ENCODE measurements at regions not wholly inside any gene's neighbourhood (a gene's known extent, or its start where the extent isn't known, plus 50 kb on each side); places are given as distances from the start of the nearest gene placed in this dataset.

GRCh38 chr10:10755490-10755889, 262.2 kb upstream of the CELF2 start:
- in situ Hi-C loops (cut with MboI) (no loop called here), intact Hi-C loops (cut with micrococcal nuclease; ENCODE audit: unreplicated experiment) (no loop called here)
- no peak overlapping the region for H2AFZ ChIP-seq (ENCODE audit: control insufficient read depth, low read depth, low read length)
- ATAC-seq (no peak), DNase-seq (ENCODE audit: low read depth, low spot score) (no peak), FAIRE-seq (no peak)
- H4K20me1 ChIP-seq (ENCODE audit: control insufficient read depth, insufficient read depth): no peaks in the 10 kb centered on the region
- no peak overlapping the region for H3K9ac ChIP-seq (ENCODE audit: control insufficient read depth, insufficient read depth, low read length)
- no peak overlapping the region for H3K4me2 ChIP-seq (ENCODE audit: control insufficient read depth, insufficient read depth)
- no peaks in the 10 kb centered on the region for H3K27me3 ChIP-seq (replicated peaks in 1 of 2; ENCODE audit: control insufficient read depth in 2 of 2, insufficient read depth in 2 of 2, low read length in 1 of 2)
- ChIA-PET CTCF (no interaction called here), RAD21 (ENCODE audit: unreplicated experiment) (no interaction called here), POLR2A (no interaction called here), SMC1A (ENCODE audit: uncharacterized antibody, unreplicated experiment) (no interaction called here)
- no peaks in the 10 kb centered on the region for H3K36me3 ChIP-seq (ENCODE audit: control insufficient read depth in 2 of 2, insufficient read depth in 2 of 2, low read length in 1 of 2)
- no peak overlapping the region for H3K4me3 ChIP-seq
- no peaks in the 10 kb centered on the region for H3K4me1 ChIP-seq (ENCODE audit: control insufficient read depth, insufficient read depth, low read length)
- H3K79me2 ChIP-seq (ENCODE audit: control insufficient read depth, insufficient read depth, low read length): no peaks in the 10 kb centered on the region
- no peak for TF ChIP-seq POU2F2 (IDR thresholded peaks at IDR 0.05; ENCODE audit: borderline replicate concordance, low read depth, low read length)
- TF ChIP-seq ZBTB4 (CRISPR knock-in tag; IDR thresholded peaks at IDR 0.05): no peak
- TF ChIP-seq, protein P1, sequence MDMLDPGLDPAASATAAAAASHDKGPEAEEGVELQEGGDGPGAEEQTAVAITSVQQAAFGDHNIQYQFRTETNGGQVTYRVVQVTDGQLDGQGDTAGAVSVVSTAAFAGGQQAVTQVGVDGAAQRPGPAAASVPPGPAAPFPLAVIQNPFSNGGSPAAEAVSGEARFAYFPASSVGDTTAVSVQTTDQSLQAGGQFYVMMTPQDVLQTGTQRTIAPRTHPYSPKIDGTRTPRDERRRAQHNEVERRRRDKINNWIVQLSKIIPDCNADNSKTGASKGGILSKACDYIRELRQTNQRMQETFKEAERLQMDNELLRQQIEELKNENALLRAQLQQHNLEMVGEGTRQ (IDR thresholded peaks at IDR 0.05; ENCODE audit: borderline replicate concordance, low read depth, low read length): no peak
- TF ChIP-seq NR2F1 (conservative IDR thresholded peaks at IDR 0.05): no peak
- no peak for TF ChIP-seq ZNF622 (IDR thresholded peaks at IDR 0.05)
- no peak for TF ChIP-seq TBL1XR1 (IDR thresholded peaks at IDR 0.05; ENCODE audit: low read depth, low read length)
- TF ChIP-seq FOXM1 (IDR thresholded peaks at IDR 0.05; ENCODE audit: low read depth, low read length): no peak
- TF ChIP-seq LARP7 (IDR thresholded peaks at IDR 0.05): no peak
- no peak for TF ChIP-seq PAX8 (IDR thresholded peaks at IDR 0.05)
- no peak for TF ChIP-seq SUPT20H (IDR thresholded peaks at IDR 0.05; ENCODE audit: borderline replicate concordance, control insufficient read depth, low read depth, low read length)
- BruUV-seq (replicated peaks): no TSS peak
- H3K9me3 ChIP-seq (replicated peaks; ENCODE audit: control insufficient read depth, insufficient read depth, low read length): no peaks in the 10 kb centered on the region
- no peak overlapping the region for H3K27ac ChIP-seq (ENCODE audit: control insufficient read depth, insufficient read depth)
- 59% methylated on average over 9 of the region's 9 CpGs for WGBS (ENCODE audit: insufficient coverage, insufficient replicate concordance, low lambda C conversion rate, missing lambda C conversion rate)
